HG03175 (cell line): ENCODE measurements at regions not wholly inside any gene's neighbourhood (a gene's known extent, or its start where the extent isn't known, plus 50 kb on each side); places are given as distances from the start of the nearest gene placed in this dataset.
"Not testable (repeated sequence)": the region's sequence is repeated elsewhere in the genome, so short reads cannot be mapped to it uniquely, and the experiment has no call there.

Source experiments
- ATAC-seq: cut with Tn5 transposase; IDR thresholded peaks from one replicate; pipeline ENCODE4 v1.9.1; 2021; ENCODE audit warnings: mild to moderate bottlenecking, moderate library complexity; ENCODE audit not compliant: unreplicated experiment

GRCh38 chr13:21910546-21910945, 239.7 kb downstream of the FGF9 start:
- ATAC-seq: no peak

GRCh38 chr13:21911646-21912298, 240.9 kb downstream of the FGF9 start:
- ATAC-seq: no peak

DNA sequence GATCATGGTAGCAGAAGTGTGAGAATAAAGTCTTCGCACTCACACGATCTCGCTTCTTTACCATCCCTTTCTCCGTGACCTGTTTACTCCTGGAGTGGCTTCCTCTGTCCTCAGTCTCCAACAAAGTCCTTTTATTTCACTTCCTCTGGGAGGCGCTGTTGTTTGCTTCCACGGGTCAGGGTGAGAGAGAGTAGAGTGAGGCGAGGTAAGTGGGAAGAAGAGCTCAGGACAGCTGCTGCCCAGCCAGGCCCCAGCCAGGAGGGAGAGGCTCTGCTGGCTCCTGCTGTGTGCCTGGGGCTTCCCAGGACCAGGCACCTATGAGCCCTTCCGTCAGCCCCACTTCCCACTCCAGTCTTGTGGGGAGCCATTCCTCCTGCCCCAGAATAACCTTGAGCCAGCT, 242.1 kb downstream of the FGF9 start:
- no peak for ATAC-seq

DNA sequence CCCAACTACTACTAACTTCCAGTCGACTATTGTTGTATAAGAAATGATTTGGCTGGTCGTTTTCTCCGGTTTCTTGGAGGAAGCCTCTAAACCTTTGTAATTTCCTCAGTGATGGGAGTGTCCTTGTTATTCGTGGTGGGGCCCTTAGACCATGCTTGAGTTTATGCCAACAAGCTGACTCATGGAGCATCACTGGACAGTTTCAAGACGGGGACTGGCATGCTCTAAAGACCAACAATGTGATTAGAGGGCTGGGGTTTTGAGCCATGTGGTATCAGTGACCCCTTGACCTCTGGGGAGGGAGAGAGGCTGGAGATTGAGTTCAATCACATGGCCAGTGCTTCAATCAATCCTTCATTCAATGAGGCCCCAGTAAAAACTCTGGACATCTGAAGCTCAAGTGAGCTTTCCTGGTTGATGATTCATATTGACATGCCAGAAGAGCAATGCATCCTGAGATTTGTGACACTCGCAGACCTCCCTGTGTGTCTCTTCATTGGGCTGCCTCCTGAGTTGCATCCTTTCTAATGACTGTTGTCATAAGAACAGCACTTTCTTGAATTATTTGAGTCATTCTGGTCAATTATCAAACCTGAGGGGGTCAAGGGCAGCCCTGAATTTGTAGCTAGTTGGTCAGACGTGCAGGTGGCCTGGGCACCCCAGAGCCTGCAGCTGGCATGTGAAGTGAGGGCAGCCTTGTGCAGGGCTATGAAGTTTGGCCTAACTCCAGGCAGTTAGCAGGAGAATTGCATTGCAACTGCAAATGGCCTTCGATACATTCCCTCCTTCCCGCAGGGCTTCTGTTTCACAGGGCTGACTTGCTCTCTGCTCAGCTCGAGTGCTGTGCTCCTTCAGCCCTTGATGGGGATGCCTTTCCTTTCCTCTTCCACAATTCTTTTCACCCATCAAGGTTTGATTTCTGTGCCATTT, 246.5 kb downstream of the FGF9 start:
- no peak for ATAC-seq

- ATAC-seq: not testable (repeated sequence)
Observed at GRCh38 chr13:21920802-21921201, 249.9 kb downstream of the FGF9 start.

DNA sequence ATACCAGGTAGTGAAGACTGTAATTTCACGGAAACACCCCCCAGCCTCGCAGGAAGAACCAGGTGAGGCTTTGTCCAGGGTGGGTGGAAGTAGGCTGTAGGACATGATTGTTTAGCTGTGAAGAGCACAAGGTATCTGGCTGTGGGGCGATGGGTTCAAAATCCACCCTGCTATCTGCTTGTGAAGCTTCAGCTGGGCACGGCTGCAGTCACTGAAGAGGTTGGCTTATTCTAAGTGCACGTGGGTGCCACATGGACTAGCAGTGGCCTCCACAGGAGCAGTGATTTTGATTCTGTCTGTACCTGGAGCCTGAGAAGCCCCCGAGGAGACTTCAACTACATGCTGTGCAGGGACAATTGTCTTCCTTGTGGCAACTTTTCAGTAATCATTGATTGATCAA, 254.1 kb downstream of the FGF9 start:
- ATAC-seq: no peak

GRCh38 chr13:21925720-21926119, 254.8 kb downstream of the FGF9 start:
- ATAC-seq: no peak

GRCh38 chr13:21929400-21929799, 258.5 kb downstream of the FGF9 start:
- ATAC-seq: no peak

DNA sequence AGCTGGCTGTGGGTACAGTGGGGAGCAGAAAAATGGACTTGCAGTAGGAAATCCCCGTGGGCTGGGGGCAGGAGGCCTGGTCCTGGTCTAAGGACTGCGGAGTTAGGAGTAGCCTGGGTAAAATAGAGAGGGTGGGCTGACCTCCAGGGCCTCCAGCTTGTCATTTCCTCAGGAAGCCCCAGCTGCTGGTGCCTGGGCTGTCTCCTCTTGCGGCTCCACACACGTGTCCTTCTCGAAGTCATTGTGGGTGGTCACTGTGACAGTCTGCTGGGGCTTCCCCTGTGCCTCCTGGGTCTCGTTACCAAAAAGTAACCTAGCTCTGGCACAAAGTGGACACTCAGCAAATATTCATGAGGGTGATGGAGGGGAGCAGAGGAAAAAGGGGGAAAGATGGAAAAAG, 259.7 kb downstream of the FGF9 start:
- no peak for ATAC-seq

- no peak for ATAC-seq
Observed at GRCh38 chr13:21932578-21932977, 261.7 kb downstream of the FGF9 start.

DNA sequence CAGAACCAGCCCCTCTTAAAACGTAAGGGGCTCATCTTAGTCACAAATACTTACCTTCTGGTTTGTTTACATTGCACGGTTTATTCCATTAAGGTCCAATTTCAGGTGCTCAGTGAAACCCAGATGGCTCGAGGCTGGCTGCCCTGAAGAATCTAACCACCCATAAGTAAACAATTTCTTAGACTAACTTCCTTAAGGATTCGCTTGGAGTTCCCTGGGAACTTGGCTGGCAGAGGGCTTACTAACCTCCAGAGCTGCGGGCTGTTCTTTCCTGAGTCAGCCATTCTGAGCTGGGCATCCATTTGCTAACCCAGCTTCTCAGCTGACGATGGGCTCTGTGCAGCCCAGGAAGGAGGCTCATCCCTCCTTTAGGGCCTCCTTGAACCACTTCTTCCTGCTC, 262.1 kb downstream of the FGF9 start:
- no peak for ATAC-seq

DNA sequence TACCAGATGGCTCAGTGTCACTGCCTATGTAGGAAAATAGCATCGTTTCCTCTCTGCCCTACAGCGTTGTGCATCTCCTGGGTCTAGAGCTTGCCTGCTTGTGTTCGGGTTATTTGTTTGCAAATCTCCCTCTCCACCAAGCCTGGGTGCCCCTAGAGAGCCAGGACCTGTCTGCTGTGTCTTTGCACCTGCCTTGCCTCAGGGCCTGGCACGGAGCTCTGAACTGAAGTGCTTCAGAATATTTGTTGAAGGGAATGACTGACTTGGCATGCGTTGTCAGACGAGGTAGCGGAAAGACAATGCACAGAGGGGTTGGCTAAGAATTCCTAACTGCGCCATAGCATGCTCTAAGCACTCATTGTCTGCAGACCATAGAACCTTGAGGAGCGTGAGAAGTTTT, 263.4 kb downstream of the FGF9 start:
- ATAC-seq: no peak

DNA sequence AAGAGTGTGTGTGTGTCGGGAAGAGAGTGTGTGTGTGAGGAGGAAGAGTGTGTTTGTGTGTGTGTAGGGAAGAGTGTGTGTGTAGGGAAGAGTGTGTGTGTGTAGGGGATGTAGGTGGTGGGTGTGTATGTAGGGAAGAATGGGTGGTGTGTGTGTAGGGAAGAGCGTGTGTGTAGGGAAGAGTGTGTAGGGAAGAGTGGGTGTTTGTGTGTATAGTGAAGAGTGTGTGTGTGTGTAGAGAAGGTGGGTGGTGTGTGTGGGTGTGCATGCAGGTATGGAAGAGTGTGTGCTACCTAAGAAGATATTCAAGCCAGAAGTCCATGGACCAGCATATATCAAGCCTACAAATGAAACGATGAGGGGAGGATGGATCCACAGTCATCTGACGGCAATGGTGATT, 265.8 kb downstream of the FGF9 start:
- no peak for ATAC-seq

DNA sequence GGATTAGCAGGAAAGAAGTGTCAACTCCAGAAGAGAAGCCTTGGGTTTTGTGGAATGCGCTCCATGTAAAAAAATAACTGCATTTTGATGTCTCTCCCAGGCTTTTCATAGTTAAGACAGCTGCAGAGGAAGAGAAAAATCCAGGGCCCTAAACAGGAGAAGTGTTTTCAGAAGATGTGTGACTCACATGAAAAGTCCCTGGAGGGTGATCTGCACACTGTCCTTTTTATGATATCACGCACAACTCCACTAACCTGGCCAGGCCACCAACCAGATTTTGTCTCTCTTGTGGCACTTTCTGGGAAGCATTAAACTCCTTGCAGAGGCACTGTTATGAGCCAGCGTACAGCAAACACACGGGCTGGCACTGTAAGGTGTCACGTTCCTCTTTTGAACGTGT, 267.3 kb downstream of the FGF9 start:
- ATAC-seq: no peak

DNA sequence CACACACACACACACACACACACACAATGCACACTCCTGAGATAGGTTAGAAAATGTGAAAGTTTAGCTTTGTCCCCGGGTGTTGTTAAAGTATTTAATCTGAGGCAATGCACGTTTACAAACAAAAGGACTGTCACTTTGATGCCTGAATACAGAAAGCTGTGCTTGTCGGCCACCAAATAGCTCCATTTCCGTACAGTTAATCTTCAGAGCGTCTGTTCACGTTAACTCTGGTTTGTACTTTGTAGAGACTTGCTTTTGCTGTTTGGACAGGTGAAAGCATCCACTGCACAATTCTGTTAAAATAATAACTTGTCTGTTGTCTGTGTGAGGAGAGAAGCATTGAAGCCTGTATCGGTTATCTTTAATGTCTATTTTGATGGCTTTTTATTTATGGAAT, 267.8 kb downstream of the FGF9 start:
- ATAC-seq: no peak

- ATAC-seq: no peak
Observed at GRCh38 chr13:21942061-21942460, 271.2 kb downstream of the FGF9 start.

GRCh38 chr13:21944610-21945009, 273.7 kb downstream of the FGF9 start:
- ATAC-seq: no peak

GRCh38 chr13:21945195-21945594, 274.3 kb downstream of the FGF9 start:
- no peak for ATAC-seq

DNA sequence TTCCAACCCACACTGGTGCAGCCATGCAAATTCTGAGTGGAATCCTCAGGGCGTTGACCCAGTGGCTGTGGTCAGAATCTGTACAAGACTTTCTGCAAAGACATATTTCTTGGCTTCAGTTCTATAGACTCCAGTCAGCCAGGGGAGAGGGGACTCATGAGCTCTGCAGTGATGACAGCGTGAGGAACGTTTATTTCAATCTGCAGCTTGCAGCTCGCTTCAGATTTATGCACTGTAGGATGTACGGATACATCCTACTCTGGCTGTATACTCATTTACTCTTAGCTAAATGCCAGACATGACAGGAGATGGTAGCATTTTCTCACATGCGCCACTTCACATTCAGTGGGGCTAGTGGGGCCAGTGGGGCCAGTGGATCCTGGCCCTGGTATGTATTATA, 276.1 kb downstream of the FGF9 start:
- ATAC-seq: no peak

GRCh38 chr13:21948769-21949474, 278.0 kb downstream of the FGF9 start:
- ATAC-seq: peak; percentile 84

GRCh38 chr13:21949818-21950429, 279.1 kb downstream of the FGF9 start:
- no peak for ATAC-seq
